ENCODE measurements at regions not wholly inside any gene's neighbourhood (a gene's known extent, or its start where the extent isn't known, plus 50 kb on each side); places are given as distances from the start of the nearest gene placed in this dataset.
"Not testable (repeated sequence)": the region's sequence is repeated elsewhere in the genome, so short reads cannot be mapped to it uniquely, and the experiment has no call there.

DNA sequence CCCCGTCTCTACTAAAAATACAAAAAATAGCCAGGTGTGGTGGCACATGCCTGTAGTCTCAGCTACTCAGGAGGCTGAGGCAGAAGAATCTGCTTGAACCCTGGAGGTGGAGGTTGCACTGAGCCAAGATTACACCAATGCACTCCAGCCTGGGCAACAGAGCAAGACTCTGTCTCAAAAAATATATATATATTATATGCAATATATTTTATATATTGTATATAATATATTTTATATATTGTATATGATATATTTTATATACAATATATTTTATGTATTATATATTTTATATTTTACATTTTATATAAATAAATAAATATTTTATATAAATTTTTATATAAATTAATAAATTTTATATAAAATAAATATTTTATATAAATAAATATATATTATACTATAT lies 140.2 kb upstream of the ATP11B start:
- not testable (repeated sequence) for DNase-seq

DNA sequence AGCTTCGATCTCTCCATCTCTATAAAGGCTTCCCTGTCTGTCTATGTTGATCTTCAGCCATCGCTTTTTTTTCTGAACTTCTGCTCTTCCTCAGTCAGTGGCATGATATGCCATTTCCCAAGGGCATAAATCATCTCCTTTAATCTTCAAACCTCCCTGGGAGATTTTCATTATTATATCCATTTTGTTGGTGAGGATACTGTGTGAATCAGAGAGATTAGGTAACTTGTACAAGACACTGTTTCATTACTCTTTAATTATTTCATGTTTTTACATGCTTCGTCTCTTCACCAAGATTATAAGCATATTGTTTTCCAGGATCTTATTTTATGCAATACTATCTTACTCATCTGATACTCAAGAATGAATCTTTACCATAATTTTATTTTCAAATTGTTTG lies 124.8 kb upstream of the ATP11B start:
- no peak for DNase-seq

DNA sequence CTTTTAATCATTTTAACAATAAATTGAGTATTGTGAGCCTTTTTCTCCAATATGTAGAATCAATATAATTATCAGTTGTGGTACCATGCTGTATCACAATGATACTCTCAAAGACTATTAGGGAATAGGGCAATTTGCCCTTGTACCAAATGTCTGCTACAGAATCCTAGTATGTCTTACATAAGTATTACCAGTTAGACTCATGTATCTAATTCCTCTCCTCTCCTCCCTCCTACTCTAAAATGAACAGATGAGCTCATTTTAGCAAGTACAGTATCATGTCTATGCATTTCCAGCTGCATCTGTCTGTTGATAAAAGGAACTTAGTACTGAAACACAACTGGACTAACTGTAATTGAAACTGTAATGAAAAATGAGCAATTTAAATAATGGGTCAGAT lies 124.3 kb upstream of the ATP11B start:
- DNase-seq, result no peak

DNA sequence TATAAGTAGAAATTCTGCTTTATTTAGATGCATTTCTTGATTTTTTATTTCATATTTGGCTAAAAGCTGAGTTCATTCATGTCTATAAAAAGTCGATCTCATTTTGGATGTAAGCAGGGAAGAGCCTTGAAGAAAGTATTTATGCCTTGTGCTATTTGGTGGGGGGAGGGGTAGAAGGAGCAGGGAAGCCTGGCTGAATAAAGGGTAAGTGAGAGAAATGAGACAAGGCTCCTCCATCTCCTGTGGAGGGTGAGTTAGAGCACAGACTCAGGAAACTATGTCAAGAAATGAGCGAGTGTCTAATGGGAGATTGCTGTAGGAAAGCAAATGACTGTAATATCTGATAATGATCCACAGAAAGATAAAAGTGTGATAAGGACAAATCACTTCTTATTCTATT lies 121.8 kb upstream of the ATP11B start:
- no peak for DNase-seq

DNA sequence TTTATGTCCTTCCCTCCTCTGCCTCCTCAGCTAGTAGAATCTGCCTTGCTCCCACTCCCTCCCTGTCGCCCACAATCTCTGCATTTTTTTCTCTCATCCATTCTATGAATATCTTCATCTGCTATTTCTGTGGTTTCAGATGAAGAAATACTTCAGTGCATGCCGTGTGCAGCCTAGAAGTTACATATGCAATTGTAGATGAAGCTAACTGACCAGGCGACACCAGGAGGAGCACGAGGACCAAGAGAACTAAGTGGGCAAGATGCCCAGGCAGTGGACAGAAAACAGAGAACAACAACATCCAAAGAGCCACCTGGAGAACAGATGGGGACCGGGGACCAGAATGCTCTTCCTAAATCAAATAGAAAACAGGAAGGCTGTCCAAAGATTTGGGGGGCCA lies 121.4 kb upstream of the ATP11B start:
- no peak for DNase-seq

DNA sequence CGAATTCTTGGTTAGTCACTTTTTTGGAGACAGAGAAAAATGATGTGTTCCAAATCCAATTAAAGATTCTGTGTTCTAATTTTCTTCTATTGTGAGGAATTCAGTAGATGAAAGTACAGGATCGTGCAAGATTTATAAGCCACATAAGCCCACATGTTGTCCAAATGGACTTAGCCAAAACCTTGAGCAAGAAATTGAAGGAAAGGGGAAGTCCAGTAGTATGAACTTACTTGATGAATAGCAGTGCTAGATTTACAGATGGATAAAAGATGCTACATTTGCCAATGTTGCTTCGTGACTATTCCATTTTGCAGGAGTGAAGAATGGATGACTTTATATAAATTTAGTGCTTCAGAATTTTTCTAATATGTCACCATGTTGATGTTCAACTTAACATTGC lies 120.0 kb upstream of the ATP11B start:
- DNase-seq, result no peak

DNA sequence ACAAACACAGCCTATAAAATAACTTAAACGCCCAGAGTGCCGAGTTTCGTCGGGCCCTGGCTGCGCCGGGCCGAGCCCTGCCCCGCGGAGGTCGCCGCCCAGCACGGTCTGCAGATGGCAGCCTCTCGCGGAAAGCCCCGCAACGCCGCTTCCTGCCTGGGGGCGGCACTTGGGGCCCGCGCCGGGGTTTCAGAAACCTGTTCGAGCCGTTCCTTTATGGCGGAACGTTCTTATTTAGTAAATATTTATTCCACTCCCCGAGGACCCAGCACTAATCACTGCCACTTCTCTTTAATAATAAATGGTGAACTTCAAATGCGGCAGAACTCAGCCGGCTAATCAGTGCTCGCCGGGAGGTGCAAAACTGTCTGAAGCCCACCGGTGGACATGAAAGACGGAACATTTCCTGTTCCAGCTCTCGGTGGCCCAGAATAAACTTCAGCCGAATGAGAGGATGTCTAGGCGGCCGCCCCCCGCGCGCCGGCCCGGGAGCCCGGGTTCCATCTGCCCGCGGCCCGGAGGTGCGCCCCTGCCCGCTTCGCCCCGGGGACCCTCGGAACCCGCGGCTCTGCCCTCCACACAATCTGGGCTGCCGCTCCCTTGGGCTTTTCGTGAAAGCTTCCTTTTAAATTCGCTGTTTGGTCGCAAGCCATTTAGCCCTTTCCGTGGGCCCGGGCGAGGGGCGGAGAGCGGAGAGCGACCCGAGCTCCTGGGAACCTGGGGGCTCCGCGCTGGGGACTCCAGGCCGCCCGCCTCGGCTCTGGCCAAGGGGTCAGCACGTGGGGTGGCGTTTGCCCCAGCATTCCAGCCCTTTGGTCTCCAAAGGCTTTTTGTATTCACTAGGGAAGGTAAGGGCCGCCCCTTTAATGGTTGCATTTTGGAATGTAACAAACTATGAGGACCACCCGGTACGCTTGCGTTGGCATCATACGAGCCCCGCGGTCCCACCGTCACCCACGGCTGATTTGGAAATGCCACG lies 110.8 kb upstream of the ATP11B start:
- DNase-seq, result peak; percentile 47

DNA sequence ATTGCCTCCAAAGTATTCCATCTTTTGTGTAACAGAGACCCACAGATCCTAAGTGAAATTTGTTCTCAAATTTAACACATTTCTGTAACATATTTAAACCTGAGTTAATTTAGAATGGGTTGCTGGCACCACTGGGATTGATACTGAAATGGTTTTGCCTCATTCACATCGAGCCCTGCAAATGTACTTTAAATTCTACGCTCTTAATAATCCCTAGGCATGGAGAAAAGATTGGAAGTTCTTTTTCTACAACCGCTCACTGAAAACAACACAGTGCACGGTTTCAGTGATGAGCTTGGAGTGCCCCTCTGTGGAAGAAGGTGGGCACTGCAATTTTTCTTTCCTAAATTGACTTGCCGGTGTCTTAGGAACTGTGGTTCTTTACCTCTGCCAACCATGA lies 109.9 kb upstream of the ATP11B start:
- DNase-seq, result peak; percentile 46

DNA sequence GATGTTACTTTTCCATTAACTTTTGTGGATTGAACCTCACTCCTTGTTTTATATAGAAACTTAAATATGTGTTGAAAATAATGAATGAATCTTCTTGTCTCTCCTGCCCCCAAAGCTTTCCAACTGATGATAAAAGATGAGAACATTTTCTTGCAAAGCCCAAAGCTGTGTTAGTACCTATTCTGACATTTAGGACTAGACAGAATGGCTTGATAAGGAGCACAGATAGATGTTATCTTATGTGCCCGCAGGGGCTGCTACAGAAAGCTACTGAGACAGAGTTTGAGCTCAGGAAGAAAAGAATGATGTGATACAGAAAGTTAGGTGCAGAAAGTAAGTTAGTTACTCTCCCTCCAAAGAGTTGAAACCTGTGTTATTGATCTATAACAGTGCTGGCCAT lies 109.4 kb upstream of the ATP11B start:
- DNase-seq, result no peak

DNA sequence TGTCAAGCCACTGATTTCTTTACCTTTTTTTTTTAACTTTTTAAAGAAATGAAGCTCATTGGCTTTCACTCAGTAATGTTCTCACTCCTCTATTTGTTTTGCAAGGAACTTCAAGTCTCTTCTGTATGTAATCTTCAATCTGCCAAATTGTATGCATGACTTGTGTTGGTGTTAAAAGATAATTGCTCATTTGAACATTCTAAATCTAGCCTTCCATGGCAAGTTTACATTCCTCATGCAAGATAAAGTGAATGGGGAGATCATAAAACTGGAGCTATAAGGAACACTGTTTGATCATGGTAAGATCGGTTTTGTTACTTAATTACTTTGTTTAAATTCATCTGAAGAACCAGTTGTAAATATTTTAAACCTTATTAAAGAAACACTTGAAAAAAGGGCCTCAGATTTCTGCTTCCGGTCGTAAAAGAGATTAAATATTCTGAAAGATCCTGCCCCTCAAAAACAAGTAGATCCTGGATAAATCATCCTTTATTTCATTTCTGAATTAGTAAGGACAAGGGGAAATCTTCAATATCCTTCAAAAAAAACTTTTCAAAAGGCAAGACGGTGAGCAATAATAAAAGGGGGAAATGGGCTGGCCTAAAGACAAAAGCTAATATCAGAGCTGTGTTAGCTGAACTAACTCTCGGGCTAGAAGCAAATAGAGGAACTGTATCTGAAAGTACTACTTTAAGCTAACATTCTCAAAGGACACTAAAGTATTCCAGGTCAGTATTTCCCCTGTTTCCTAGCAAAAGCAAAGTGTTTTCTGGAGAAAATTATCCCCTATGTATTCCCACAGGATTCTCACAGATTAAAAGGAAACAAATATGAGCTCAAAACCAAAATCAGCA lies 107.0 kb upstream of the ATP11B start:
- DNase-seq, result no peak

DNA sequence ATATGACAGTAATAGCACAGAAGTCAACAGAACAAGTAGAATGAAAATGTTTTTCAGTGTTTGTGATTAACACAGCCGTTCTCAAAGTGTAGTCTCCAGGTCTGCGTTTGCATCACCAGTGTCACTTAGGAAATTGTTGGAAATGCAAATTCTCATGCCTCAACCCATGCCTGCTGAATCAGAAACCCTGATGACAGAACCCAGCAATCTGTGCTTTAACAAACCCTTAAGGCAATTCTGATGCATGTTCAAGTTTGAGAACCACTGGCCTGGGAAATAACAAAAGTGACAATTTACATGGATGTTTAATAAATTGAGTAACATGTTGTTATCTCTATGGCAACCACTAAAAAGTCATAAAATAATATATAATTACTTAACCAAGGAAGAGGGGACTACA lies 103.1 kb upstream of the ATP11B start:
- DNase-seq, result no peak

DNA sequence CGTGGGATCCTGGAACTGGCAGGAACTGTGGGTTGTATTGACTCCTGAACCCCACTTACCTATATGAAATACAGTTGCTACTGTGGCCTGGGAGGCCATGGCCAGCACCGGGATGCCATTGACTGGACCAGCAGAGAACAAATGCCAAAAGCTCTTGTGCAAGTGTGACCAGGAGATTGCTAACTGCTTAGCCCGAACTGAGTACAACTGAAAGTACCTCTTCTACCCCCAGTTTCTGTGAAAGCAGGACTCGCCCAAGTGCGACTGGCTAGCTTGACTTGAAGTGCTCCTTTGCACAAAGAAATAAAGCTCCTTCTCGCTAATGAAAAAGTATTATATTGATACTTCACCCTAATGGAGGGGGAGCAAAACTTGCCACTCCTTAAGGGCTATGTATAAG lies 101.3 kb upstream of the ATP11B start:
- no peak for DNase-seq

DNA sequence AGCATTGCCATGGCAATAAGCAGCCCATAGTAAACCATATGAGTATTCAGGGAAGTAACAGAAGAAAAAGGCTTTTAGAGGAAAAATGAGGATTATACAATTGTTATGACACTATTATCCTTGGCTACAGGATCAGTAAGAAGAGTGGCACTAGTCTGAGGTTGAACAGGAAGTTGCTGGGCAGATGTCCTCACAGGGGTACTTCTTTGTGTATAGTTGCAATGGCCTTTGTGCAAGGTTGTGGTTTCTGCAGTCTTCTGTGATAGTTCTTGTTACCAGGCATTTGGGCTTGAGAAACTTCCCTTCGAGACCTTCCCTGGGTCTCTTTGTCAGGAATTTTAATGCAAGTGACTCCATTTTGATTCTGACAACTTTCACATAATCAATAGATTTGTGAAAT lies 100.6 kb upstream of the ATP11B start:
- no peak for DNase-seq

DNA sequence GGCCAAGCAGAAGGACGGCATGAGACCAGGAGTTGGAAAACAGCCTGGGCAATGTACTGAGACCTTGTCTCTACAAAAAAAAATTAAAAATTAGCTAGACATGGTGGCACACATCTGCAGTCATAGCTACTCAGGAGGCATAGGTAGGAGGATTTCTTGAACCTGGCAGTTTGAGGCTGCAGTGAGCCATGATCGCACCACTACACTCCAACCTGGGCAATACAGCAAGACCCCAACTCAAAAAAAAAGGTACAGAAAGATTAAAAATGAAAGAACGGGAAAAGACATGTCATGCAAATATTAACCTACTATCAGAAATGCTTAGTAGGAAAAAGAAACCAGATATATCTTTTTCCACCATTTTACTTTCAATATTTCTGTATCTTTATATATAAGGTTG lies 99.6 kb upstream of the ATP11B start:
- DNase-seq, result no peak

DNA sequence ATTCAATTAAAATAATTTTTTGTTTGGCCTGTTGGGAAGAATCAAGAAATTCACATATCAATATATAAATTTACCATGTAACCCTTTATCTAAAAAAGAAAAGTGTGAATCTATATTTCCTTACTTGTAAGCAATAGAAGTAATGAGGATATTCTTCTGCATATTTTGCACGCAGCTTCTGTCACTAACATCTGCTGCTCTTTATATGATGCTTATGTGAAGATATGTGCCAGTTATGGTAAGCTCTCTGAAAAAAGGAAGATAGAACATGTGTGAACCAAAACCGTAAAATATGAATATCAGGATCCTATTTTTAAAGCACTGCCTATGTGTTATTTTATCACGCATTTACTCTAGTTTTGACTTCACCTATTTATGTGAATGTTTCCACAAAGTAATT lies 96.4 kb upstream of the ATP11B start:
- DNase-seq, result no peak

DNA sequence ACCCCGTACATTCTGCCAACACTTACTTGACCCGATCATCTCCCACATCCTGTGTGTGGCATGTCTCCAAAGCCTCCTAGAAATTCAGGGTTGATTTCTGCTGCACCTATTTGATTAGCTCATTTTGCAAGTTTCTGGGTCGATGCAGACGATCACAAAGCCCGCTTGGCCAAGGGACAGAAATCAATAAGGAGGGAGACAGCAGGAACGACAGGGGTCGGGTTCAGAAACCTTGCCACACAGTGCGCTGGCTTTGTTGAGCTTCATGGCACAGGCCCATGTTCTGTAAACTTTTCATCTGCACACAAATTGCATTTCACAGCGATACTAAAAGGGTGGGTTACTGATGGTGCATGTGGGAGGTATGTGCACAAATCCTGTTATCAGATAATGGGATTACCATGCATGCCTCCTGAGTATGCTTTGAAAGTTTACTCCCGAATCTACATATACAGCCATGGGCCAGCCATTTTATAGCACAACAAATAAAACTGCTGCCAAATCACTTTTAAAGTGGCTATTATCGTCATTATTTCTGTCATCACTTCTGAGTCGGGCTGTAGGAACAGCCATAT lies 95.9 kb upstream of the ATP11B start:
- no peak for DNase-seq

DNA sequence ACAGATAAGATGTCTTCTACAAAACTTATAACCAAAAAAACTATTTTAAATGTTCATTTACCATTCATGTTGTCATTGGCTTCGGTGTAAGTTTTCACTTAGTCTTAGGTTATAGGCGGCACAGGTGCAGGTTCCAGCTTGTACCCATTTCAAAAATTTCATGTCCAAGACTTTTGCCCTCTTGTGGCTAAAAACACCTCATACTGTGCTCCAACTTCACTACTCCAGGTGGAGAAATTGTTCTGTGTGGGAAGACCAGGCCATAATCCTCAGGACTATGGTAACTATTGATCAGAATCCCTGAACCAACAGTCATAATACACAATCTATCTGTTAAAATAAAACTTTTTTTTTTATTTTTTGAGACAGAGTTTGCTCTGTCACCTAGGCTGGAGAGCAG lies 95.2 kb upstream of the ATP11B start:
- DNase-seq, result no peak

DNA sequence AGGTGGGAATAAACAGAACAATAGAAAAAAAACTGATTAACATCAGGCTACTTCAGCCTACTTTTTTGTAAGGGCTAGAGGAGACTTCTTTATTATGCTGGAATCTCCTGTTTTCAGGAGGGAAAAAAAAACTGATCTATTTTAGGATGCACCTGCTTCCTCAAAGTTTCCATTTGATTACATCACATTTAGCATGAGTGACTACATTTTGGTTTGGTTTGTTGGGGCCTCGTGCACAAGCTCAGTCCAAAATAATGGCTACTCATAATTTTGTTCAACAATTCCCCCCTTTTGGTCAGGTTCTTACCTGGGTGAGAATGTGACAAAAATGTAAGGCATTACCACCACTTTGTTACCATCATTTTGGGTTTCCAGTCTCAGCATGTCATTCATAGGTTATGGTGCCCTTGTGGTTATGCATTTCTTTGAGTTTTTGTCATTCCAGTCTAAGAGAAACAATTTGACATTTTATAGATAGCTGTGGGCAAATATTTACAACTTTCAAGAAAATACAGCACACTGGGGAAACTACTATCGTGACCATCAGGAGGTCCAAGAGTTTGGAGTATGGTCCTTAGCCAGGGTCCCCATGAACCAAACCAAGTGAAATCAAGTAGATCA lies 93.6 kb upstream of the ATP11B start:
- DNase-seq, result no peak

DNA sequence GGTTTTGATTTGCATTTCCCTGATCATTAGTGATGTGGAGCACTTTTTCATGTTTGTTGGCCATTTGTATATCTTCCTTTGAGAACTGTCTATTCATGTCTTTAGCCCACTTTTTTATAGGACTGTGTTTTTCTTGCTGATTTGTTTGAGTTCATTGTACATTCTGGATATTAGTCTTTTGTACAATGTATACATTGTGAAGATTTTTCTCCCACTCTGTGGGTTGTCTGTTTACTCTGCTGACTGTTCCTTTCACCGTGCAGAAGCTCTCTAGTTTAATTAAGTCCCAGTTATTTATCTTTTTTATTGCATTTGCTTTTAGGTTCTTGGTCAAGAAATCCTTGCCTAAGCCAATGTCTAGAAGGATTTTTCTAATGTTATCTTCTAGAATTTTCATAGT lies 91.1 kb upstream of the ATP11B start:
- DNase-seq, result no peak

DNA sequence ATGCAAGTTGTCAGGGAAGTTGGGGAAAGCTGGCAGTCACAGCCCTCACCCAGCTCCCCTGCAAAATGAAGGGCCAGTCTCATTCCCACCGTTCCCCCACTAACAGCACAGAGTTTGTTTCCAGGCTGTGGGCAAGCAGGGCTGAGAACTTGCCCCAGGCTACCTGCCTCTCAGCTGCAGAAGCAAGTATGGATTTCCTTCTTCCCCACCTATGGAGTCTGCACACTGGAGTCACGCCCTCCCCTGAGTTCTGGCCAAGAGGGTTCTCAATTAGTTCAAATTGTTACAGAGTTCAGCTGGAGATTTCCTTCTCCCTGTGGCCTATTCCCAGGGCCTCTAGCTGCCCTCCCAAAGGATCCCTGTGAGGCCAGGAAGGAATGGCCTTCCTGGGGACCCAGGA lies 90.1 kb upstream of the ATP11B start:
- DNase-seq, result no peak

DNA sequence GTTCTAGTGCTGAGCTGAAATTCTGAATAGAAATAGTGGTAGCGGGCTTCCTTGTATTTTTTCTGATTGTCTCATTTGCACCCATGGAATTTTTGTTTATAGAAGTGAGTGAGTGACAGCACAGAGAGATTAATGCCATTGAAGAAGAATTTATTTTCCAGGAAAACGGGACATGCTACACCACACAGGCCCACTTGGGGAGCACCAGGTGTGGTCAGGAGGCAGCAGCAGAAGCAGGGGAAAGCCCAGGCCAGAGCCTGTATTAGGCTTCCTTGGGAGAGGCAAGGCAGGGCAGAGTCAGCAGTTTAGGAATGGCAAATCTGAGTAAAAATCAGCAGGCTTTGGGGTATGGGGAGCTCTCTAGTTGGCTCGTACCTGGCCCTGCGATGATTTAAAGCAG lies 88.4 kb upstream of the ATP11B start:
- DNase-seq, result no peak

DNA sequence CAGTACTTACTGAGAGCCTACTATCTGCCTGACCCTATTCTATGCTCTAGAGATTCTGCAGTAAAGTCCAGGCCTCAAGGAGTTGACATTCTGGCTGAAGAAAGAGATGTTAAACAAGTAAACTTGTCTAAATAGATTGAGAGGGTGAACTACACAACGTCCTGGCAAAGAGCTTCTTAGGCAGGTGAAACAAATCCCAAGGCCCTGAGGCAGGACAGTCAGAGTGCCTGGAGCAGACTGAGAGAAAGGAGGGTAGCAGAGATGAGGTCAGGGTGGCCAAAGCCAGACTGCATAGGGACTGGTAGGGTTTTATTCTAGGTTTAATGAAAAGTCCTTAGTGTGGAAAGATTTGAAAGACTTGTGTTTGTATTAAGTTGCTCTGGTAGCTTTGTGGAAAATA lies 84.5 kb upstream of the ATP11B start:
- no peak for DNase-seq

DNA sequence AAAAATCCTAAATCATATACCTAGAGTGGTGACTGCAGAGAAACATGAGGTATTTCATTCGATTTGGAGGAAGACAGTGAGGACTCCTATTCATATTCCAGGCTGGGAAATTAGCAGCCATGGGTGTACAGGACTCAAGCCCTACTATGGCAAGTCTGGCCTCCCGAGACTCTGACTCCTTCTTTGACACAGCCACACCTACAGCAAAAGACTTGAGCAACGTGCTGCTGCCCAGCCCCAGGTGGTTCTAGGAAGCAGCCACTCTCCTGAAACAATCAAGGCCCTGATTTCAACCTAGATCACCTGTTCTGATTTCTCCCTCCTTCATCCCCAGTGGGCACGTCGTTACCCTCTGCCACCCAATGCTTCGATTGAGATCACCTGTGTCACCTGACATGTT lies 84.0 kb upstream of the ATP11B start:
- DNase-seq, result no peak
